ENCODE measurements at regions not wholly inside any gene's neighbourhood (a gene's known extent, or its start where the extent isn't known, plus 50 kb on each side); places are given as distances from the start of the nearest gene placed in this dataset.
A peak's percentile ranks its signal among the peaks of the same experiment; 100 is the strongest.
"Not testable (repeated sequence)": the region's sequence is repeated elsewhere in the genome, so short reads cannot be mapped to it uniquely, and the experiment has no call there.

DNA sequence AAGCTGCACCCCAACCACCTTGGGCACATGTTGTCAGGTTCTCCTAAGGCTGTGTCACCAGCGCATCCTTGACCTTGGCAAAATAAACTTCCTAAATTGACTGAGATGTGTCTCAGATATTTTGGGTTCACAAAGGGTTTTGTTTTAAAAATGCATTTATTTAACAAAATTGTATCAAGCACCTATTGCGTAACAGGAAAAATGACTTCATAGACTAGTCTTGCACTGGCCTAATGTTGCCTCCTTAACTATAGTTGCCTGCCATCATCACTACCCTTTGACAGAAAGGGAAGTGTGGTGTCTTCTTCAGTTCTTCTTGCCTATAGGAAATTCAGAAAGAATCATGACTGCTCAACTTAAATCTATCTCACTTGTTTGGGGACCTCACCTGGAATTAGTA lies 374.2 kb downstream of the SH2D1A start:
- DNase-seq: no peak

DNA sequence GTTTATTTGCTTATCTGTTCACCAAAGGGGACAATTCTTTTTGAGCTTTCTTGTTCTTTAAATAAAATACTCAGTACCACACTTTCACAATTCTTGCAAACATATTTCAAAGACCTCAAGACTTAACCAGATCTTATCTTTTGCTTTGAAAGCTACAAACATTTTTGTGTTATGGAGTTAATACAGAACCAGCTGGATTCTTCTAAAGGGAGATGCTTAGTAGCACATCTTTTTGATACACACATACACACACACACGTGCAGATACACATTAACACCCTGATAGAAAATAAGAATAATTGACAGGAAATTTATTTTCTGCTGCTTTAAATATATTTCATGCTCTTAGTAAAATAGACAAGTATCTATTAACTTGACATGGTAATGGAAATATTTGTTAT lies 379.1 kb downstream of the SH2D1A start:
- DNase-seq: no peak

GRCh38 chrX:124726292-124726691 lies 379.9 kb downstream of the SH2D1A start:
- DNase-seq: no peak

DNA sequence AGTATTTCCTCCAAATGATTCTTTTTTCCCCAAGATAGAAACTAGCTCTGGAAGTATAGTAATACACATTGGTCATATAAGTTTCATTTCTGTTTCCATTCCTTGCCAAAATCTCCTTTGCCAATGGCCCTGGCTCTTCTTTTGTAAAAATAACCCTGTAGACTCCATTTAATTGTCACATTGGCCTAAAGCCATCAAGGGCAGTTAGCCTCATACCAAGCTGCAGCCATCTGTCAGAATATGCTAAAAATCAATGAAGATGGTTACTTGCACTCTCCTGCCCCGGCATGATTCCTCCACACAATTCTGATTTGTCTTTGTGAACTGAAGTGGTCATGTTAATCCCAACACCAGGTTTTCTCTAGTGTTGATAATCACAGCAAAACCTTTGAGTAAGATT lies 380.5 kb downstream of the SH2D1A start:
- DNase-seq: no peak

DNA sequence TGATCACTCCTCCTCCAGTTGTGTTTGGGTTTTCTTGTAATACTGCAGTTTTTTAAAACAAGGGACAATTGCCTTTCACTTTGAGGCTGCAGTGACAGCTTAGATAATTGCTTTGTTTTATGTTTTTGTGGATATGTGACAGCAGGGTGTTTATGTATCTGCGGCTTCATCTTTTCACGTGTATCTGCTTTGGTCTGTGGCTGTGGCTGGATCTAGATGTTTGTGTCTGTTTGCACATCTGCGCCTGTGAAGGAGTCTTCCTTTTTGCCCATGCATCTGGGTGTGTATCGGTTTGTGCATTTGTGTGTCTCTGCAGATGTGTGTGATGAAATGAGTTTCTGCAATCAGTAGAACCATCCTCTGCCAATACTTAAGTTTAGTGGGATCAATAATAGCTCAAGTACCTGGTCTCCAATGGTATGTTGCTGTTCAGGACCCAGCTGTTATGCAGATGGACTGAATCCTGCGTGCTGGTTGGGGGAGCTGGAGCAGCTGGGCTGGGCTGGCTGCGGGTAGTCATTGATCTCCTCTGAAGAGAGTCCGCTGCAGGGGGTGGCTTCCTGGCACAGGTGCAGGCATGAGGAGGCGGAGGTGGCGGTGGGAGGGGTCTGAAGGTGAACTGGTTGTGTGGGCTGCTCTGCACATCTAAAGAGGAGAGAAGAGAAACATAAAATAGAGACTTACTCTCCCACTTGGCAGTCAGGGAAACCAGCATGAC lies 390.3 kb downstream of the SH2D1A start:
- DNase-seq: peak; percentile 9

DNA sequence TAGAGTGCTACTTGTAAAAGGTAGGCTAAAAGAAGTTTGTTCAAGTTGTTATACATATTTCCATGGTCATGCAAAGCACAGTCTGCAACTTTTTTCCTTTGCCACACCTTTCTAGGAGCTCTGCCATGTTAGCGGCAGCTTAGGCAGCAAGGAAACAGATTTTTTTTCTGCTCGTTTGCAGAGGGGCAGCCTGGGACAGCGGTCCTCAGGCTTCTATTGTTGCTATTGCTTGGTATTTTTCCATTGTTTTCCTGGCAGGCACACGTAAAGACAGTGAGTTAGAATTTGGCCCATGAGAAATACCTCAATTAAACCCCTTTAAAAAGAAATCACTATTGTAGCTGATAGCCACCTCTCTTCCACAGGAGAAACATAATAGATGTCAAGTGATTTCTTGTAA lies 391.4 kb downstream of the SH2D1A start:
- DNase-seq: no peak

DNA sequence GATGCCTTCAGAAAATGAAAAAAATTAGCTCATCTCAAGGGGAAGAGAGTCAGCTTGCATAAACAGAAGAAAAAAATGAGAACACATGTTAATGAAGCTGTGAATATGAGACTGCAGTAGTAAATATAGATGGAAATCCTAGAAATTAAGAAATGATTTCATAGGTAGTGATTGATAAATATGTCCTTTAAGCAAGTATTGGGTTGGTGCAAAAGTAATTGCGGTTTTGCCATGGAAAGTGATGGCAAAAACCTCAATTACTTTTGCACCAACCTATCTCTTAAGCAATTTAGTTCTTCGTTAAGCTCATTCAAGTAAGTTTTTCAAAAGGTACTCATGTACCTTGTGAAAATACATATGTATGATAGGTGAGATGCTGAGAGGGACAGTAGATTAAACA lies 400.9 kb downstream of the SH2D1A start:
- no peak for DNase-seq

DNA sequence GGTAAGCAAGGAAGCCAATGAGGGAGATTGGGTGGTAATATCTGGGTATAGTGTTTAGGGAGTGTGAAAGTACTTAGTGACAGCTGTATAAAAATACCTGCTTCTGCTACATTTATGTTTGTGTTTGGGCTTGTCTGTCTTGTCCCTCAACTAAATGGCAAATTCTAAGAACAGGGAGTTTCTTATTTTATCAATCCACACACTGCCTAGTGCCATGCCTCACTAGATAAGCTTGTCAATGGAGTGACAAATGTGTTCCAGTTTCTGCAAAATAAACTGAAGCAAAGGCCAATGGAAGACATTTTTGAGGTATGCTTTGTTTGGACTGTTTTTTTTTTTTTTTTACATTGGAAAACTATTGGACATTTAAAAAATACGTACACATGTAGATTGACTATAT lies 418.0 kb downstream of the SH2D1A start:
- no peak for DNase-seq

GRCh38 chrX:124769166-124769565 lies 422.8 kb downstream of the SH2D1A start:
- DNase-seq: no peak

DNA sequence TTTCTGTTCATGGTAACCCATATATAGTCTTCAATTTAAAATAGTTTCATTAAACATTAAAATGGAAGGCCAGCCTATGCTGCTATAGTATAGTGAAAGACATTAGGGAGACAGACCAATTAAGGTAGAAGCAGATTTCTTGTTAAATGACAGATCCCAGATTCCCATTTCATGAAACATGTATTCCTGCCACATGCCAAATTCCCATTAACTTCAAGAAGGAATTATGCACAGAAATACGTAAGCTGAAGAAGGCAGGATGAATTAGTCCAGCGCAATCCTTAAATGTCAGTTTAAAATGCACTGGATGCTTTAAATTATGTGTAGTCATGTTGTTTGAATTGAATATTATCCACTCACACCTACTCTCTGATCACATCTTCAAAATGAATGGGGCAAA lies 424.9 kb downstream of the SH2D1A start:
- no peak for DNase-seq

DNA sequence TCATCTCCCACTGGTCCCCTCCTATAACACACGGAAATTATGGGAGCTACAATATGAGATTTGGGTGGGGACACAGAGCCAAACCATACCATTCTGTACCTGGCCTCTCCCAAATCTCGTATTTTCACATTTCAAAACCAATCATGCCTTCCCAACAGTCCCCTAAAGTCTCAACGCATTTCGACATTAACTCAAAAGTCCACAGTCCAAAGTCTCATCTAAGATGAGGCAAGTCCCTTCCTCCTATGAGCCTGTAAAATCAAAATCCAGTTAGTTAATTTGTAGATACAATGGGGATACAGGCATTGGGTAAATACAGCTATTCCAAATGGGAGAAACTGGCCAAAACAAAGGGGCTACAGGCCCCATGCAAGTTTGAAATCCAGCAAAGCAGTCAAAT lies 441.9 kb downstream of the SH2D1A start:
- not testable (repeated sequence) for DNase-seq

- DNase-seq: not testable (repeated sequence)
These were observed 443.5 kb downstream of the SH2D1A start for GRCh38 chrX:124789874-124790273.

DNA sequence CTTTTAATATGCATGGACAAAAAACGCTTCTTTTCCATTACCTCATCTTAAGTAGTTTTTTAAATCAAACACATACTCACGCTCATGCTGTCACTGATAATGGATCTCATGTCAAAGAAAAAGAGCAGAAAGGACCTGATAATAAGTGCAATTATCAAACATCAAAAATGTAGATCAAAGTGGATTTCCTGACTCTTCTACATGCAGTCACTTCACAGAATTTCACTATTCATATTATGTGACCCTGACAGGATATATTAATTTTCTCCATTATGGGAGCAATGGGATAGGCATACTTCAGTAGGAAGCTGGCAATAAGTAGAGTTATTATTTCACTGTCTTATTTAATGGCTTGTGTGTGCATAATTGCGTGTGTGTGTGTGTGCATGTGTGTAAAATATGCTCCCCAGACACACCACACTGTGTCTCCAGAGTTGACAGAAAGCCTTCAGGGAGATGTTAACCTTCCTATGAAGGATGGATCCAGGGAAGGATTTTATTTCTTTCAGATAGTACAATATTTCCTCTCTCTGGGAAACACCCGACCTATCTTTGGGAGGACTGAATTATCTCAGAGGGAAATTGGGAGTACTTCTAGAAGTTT lies 445.2 kb downstream of the SH2D1A start:
- DNase-seq: no peak

GRCh38 chrX:124796989-124797388 lies 450.6 kb downstream of the SH2D1A start:
- no peak for DNase-seq

- no peak for DNase-seq
These were observed 458.6 kb downstream of the SH2D1A start for GRCh38 chrX:124804962-124805361.

GRCh38 chrX:124805486-124805885 lies 459.1 kb downstream of the SH2D1A start:
- no peak for DNase-seq

GRCh38 chrX:124814106-124814505 lies 467.7 kb downstream of the SH2D1A start:
- DNase-seq: no peak

DNA sequence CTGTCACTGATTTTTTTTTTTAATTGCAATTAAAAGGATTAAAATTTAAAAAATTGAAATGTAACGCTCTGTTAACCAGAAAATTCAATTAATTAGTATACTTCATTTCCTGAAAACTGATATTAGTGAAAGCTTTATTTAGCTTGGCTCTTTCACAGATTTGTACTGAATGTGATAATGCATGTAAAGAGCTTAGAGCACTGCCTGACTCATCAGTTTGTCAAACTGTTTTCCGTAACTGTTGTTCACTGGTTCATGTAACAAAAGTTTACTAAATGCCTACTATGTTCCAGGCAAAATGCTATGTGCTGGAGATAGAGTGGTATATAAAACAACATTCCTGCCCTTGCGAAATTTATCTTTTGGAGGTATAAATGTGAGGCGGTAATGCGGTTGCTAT lies 471.7 kb downstream of the SH2D1A start:
- DNase-seq: no peak

DNA sequence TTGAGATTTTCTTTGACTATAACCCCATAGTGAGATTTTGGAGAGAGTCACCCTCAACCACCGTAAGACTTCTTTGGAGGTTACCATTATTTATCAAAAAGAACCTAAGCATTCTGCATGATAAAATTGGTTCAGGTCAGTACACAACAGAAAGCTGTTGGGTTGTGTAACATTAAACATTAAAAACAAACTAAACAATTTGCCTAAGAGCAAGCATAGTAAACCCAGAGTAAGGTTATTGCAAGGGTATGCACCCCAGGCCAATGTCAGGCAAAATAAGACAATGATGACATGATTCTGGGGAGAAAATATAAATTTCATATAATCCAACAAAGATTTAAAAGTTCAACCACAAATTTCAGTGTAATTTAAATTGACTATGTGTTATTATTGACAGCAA lies 472.4 kb downstream of the SH2D1A start:
- DNase-seq: no peak

DNA sequence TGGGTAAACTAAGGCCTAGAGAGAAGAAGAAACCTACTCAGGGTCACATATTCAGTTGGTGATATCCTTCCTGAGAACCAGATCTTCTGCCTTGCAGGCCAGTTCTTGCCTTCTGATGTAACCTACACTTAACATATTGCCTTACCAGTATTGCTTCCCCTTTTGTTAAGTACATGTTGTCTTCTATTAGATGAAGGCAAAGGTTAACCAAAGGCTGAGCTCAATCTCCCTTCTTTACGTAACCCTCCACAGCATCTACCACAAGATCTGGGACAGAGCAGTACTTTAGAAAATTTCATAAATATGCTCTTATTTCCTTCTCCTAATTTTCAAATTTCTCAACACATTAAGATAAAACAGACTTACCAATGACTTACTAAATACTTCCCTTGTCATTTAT lies 474.4 kb downstream of the SH2D1A start:
- no peak for DNase-seq

GRCh38 chrX:124827258-124827845 lies 481.0 kb downstream of the SH2D1A start:
- DNase-seq: no peak

- DNase-seq: no peak
These were observed 483.6 kb downstream of the SH2D1A start for GRCh38 chrX:124829930-124830329.

- no peak for DNase-seq
These were observed 482.9 kb upstream of the TEX13C start for GRCh38 chrX:124836786-124837185.

DNA sequence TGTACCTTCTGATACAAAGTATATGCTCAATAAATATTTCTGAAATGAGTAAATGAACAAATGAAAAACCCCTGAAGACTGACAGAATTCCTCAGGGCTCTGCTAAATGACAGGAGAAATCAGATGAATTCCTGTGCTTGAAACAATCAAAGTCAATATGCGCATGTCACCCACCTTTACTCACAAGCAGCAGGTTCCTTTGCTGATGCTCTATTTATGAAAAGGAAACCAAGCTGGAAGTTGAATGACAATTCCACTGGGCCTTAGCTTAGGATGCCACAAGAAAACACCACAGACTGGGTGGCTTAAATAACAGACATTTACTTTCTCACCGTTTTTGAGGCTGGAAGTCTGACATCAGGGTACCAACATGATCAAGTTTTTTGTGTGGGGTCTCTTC lies 477.5 kb upstream of the TEX13C start:
- DNase-seq: no peak

GRCh38 chrX:124860736-124861135 lies 458.9 kb upstream of the TEX13C start:
- DNase-seq: no peak

Data from NCI-H1417 treated with DMSO at 0.1 percent for 48 hours (cell line).